ENCODE measurements at regions not wholly inside any gene's neighbourhood (a gene's known extent, or its start where the extent isn't known, plus 50 kb on each side); places are given as distances from the start of the nearest gene placed in this dataset.

DNA sequence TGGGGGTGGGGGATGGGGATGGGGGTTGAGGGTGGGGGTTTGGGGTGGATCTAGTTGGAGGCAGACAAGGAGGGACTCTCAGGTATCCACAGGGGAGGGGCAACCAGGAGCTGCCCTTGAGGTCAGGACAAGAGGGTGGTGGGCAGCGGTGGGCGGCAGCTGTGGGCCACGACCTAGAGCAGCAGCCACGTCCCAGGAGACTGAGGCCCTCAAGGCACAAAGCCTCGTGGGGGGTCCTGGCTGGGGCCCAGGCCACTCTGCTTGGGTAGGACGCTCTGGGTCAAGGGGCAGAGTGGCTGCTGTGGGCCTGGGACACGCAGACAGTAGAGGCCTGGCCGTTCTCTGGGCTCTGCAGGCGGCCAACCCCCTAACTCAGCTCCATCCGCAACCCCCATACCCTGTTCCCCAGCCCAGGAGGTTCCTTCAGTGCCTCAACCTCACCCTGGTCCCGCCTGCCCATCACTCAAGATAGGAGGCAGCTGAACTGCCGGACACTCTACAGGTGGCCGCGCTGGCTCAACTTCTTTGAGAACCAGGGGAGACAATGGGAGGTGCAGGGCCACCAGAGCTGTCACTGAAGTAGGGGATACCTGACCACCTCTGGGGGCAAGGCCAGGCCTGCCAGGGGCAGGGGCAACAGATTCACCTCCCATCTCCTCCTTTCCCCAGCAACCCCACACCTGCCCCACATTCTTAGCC, 75.6 kb downstream of the ENGASE start:
- no peak overlapping the region for H3K4me3 ChIP-seq (ENCODE audit: low read depth, low read length)
- no peaks in the 10 kb centered on the region for H3K4me1 ChIP-seq (ENCODE audit: insufficient read depth)
- no peak overlapping the region for H3K27ac ChIP-seq (ENCODE audit: low read depth)
- H3K36me3 ChIP-seq (ENCODE audit: insufficient read depth): no peaks in the 10 kb centered on the region
- no peak for DNase-seq (ENCODE audit: extremely low spot score)
- 71% methylated on average over 14 of the region's 14 CpGs for WGBS

DNA sequence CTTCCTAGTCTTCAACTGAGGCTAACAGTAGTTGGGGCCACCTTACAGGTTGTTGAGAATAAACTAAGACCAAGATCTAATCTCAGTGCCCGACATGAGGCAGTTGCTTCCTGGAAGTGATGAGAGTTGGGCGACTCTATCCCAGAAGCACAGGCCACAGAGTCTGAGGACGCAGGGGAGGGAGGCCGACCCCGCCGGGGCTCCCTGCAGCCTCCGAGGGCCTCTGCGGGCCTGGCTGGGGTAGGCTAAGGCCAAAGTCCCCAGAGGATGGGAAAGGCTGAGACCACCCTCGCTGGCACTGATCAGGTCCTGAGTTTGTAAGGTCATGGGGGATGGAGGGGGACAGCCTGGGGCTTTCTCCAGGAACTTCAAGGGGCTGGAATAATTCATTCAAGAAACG, 74.0 kb downstream of the ENGASE start:
- Histone ChIP-seq H3K27ac (ENCODE audit: low read depth) (no peak overlapping the region), H3K4me1 (ENCODE audit: insufficient read depth) (no peaks in the 10 kb centered on the region), H3K4me3 (ENCODE audit: low read depth, low read length) (no peak overlapping the region), H3K36me3 (ENCODE audit: insufficient read depth) (no peaks in the 10 kb centered on the region)
- WGBS: 76% methylated on average over 10 of the region's 10 CpGs
- no peak for DNase-seq (ENCODE audit: extremely low spot score)

DNA sequence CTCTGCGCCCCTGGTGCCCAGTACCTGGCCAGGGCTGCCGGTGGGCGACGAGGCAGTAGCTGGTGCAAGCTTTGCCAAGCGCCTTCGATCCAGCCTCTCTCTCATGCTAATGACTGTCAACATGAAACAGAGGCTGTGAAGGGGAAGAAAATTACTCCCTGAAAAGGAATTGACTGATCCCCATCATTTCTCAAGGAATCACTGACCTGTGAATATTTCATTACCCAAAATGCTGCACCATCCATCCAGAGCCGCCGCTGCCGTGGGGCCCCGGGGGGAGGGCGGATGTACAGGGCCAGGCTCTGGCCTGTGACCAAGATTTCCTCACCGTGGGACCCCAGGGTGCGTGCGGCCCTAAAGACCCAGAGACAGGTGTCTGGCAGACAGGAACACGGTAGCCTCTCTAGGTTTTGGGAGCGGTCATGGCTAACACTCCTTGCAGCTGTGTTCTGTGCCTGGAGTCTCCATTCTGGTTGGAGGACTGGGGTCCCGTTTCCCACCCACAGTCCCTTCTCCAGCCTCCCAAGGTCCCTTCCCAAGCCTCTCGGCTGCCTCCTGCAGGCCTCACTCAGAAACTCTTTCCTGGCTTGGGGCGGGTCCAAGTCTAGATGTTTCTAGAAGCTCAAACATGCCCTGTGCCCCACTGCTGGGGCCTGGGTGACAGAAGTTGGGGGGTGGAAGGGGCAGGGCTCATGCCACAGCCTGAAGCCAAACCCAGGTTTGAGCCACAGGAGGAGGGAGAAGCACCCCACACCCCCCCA, 73.3 kb downstream of the ENGASE start:
- Histone ChIP-seq H3K4me1 (ENCODE audit: insufficient read depth) (no peaks in the 10 kb centered on the region), H3K36me3 (ENCODE audit: insufficient read depth) (no peaks in the 10 kb centered on the region), H3K4me3 (ENCODE audit: low read depth, low read length) (no peak overlapping the region), H3K27ac (ENCODE audit: low read depth) (no peak overlapping the region)
- no peak for DNase-seq (ENCODE audit: extremely low spot score)
- WGBS: 84% methylated on average over 19 of the region's 19 CpGs

DNA sequence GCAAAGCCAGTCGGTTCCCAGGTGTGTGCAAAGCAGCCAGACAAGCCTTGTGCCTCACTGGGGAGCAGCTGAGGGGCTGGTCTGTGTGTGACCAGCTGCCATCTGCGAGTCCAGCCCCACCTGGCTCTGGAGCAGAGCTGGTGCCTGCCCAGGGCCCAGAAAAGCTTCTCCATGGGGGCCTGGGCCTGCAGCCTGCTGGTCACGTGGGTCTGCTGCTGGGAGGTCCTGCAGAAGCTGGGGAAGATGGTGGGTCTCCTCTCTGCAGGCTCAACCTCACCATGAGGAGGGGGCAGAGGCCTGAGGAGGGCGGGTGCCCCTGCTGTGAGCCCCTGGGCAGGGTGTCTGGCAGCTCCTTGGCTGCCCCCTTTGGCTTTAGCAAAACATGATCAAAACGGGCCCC, 71.9 kb downstream of the ENGASE start:
- Histone ChIP-seq H3K27ac (ENCODE audit: low read depth) (no peak overlapping the region), H3K4me3 (ENCODE audit: low read depth, low read length) (no peak overlapping the region), H3K4me1 (ENCODE audit: insufficient read depth) (no peaks in the 10 kb centered on the region), H3K36me3 (ENCODE audit: insufficient read depth) (no peaks in the 10 kb centered on the region)
- 66% methylated on average over 5 of the region's 5 CpGs for WGBS
- no peak for DNase-seq (ENCODE audit: extremely low spot score)

DNA sequence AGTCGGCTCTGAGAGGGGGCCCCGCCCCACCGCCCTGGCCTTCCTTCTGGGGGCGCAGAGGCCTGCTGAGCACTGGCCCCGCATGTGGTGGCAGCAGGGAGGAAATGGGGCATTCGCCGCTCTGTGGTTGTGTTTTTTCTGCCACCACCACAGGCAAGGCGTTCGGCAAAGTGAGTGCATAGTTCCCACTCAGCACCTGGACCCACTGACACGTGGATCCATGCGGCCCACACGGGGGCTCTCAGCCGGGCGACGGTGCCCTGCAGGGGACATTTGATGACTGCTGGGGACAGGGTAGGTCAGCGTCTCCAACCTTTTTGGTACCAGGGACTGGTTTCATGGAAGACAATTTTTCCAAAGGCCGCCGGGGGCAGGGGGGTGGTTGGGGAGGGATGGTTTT, 70.9 kb downstream of the ENGASE start:
- H3K4me1 ChIP-seq (ENCODE audit: insufficient read depth): no peaks in the 10 kb centered on the region
- WGBS: 89% methylated on average over 18 of the region's 18 CpGs
- no peak overlapping the region for H3K27ac ChIP-seq (ENCODE audit: low read depth)
- no peaks in the 10 kb centered on the region for H3K36me3 ChIP-seq (ENCODE audit: insufficient read depth)
- DNase-seq (ENCODE audit: extremely low spot score): no peak
- no peak overlapping the region for H3K4me3 ChIP-seq (ENCODE audit: low read depth, low read length)

DNA sequence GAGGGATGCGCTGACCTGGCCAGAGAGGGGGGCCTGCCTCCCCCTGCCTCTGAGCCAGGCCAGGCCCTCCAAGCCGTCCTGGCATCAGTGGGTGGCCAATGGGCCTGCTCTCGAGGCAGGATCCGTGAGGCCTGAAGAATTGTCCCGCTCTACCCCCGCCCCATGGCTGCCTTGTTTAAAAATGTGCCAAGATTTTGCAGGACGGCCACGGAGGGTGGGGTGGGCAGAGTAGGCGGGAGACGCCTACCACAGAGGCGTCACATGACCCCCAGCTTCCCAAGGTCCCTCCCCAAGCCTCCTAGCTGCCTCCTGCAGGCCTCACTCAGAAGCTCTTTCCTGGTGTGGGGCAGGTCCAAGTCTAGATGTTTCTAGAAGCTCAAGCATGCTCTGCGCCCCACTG, 69.5 kb downstream of the ENGASE start:
- WGBS: 59% methylated on average over 12 of the region's 12 CpGs

DNA sequence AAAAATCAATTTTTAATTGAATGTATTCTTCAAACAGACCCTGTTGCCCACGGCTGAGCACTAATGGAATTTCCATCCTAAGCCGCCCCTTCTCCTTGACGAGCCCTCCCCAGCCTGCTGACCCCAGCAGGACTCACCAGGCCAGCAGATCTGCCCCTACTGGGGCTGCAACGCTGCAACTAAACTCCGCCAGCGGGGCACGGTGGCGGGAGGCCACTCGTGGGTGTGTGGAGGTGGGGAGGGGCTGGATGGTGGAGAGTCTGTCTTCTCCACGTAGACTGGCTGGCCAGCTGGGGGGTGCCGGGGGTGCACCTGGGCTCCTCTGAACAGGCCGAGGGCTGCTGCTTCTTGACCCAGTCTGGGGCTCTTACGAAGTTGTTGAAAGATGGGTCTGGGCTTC, 67.8 kb downstream of the ENGASE start:
- Histone ChIP-seq H3K4me3 (ENCODE audit: low read depth, low read length) (no peak overlapping the region), H3K4me1 (ENCODE audit: insufficient read depth) (no peaks in the 10 kb centered on the region), H3K27ac (ENCODE audit: low read depth) (no peak overlapping the region), H3K36me3 (ENCODE audit: insufficient read depth) (no peaks in the 10 kb centered on the region)
- WGBS: 62% methylated on average over 13 of the region's 13 CpGs
- DNase-seq (ENCODE audit: extremely low spot score): no peak

More for the DNA sequence above, 69.5 kb downstream of the ENGASE start:
- Histone ChIP-seq H3K36me3 (ENCODE audit: insufficient read depth) (no peaks in the 10 kb centered on the region), H3K4me1 (ENCODE audit: insufficient read depth) (no peaks in the 10 kb centered on the region), H3K27ac (ENCODE audit: low read depth) (no peak overlapping the region), H3K4me3 (ENCODE audit: low read depth, low read length) (no peak overlapping the region)
- DNase-seq (ENCODE audit: extremely low spot score): no peak

DNA sequence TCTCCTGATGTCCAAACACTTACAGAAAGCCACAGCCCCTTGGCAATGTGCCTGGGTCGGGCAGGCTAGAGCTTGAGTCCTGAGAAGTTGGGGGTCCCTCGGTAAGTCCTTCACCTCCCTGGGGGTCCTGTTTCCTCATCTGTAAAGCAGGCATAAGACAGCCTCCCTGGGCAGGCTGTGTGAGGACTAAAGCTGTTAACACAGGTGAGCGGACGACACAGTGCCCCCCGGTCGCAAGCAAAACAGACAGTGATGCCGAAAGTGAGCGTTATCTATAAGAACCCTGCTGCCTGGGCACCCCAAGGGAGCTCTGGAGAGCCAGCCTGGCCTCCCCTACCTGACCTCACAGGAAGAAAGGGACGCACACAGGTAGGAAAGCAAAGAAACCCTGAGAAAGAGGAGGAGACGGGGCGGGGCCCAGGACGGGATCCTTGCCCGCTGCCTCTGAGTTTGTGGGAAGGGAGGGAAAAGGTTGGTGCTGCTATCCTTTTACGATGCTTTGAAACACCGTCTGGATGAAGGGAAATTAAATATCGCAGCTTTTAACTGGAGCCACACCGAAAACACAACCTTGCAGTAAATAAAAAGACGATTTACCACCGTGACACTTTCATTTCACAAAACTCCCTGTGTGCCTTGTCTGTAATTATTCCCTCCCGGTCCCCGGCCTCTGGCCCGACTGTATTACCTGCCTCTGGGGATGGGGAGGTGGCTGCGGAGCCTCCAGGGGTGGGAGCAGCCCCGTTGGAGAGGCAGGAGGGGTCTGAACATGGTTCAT, 67.1 kb downstream of the ENGASE start:
- H3K36me3 ChIP-seq (ENCODE audit: insufficient read depth): no peaks in the 10 kb centered on the region
- DNase-seq (ENCODE audit: extremely low spot score): no peak
- WGBS: 53% methylated on average over 24 of the region's 24 CpGs
- H3K4me3 ChIP-seq (ENCODE audit: low read depth, low read length): no peak overlapping the region
- no peak overlapping the region for H3K27ac ChIP-seq (ENCODE audit: low read depth)
- no peaks in the 10 kb centered on the region for H3K4me1 ChIP-seq (ENCODE audit: insufficient read depth)

DNA sequence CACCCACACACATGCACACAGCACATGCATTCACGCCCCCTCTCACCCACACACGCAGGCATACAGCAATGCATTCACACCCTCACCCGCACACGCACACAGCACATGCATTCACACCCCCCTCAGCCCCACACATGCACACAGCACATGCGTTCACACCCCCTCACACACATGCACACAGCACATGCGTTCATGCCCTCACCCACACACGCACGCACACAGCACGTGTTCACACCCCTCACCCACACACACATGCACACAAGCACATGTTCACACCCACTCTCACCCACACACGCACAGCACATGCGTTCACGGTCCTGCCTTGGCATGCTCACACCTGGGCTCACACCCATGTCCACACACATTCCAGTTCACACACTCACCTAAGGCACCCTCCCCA, 64.2 kb downstream of the ENGASE start:
- H3K27ac ChIP-seq (ENCODE audit: low read depth): no peak overlapping the region

DNA sequence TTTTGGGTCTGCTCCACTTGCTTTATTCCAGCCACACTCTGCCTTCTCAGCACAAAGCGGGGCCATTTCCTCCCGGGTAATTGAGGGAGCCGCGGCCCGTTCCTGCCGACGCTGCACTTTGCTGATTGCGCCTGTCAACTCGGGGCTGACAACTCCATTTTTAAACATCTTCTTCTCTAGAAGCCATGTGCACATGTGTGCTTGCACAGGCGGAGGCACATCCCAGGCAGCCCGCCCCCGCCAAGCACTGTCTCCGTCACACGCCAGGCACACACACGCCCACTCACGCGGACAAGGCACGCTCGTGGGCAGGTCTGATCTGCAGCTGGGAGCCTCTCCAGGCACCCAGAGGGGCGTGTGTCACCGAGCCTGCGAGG, 63.2 kb downstream of the ENGASE start:
- H3K4me1 ChIP-seq (ENCODE audit: insufficient read depth): no peaks in the 10 kb centered on the region
- no peak overlapping the region for H3K27ac ChIP-seq (ENCODE audit: low read depth)
- DNase-seq (ENCODE audit: extremely low spot score): no peak
- 44% methylated on average over 22 of the region's 22 CpGs for WGBS
- no peak overlapping the region for H3K4me3 ChIP-seq (ENCODE audit: low read depth, low read length)
- no peaks in the 10 kb centered on the region for H3K36me3 ChIP-seq (ENCODE audit: insufficient read depth)

More for the DNA sequence above, 64.2 kb downstream of the ENGASE start:
- Histone ChIP-seq H3K4me3 (ENCODE audit: low read depth, low read length) (no peak overlapping the region), H3K36me3 (ENCODE audit: insufficient read depth) (no peaks in the 10 kb centered on the region), H3K4me1 (ENCODE audit: insufficient read depth) (no peaks in the 10 kb centered on the region)
- no peak for DNase-seq (ENCODE audit: extremely low spot score)
- WGBS: 95% methylated on average over 12 of the region's 12 CpGs

DNA sequence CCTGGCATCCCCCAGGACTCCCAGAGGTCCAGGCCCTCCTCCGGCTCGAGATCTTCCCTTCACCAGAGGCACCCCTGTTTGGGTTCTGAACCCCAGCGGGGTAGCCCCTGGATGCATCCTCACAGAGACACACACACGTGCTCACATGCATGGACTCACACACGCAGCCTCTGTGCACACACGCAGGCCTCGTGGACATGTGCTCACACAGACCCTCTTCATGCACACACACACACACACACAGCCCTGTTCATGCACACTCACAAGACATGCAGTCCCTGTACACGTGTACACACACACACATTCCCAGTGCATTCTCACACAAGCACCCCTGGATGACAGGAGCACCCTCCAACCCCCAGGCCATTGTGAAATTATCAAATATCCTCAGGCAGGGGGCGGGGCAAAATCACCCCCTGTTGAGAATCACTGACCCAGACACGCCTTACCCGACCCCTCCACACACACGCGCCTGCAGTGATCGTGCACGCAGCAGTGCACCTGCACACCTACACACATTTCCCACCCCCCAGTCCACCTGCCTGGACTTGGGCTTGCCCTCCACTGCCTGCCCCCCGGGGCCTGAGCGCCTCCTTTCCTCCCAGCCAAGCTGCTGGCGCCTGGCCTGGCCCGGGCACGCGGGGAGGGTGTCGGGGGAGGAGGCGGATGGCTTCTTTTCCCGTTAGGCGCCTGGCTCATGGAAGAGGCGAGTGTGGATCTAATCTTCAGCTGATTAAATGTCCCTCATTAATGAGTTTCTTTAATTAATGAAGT, 62.6 kb downstream of the ENGASE start:
- 52% methylated on average over 26 of the region's 26 CpGs for WGBS
- DNase-seq (ENCODE audit: extremely low spot score): no peak
- H3K27ac ChIP-seq (ENCODE audit: low read depth): no peak overlapping the region
- H3K4me3 ChIP-seq (ENCODE audit: low read depth, low read length): no peak overlapping the region
- no peaks in the 10 kb centered on the region for H3K36me3 ChIP-seq (ENCODE audit: insufficient read depth)
- no peaks in the 10 kb centered on the region for H3K4me1 ChIP-seq (ENCODE audit: insufficient read depth)

DNA sequence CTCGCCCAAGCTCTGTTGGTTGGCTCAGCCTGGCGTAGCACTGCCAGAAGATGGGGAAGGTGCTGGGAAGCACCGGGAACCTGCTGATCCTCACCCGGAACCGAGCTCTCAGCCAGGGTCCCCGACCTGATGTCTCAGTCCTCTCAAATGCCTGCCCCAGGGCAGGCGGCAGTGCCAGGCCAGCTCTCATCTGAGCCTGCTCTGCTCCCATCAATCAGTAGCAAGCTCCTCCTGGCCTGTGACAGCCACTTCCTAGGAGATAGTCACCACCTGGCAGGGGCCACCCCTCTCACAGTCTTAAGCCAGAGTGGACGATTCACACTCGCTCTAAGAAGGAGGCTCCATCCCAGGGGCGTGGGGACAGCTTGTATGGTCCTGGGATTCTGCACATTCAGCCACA, 62.0 kb downstream of the ENGASE start:
- no peak overlapping the region for H3K4me3 ChIP-seq (ENCODE audit: low read depth, low read length)
- H3K4me1 ChIP-seq (ENCODE audit: insufficient read depth): no peaks in the 10 kb centered on the region
- H3K27ac ChIP-seq (ENCODE audit: low read depth): no peak overlapping the region
- 82% methylated on average over 10 of the region's 10 CpGs for WGBS
- DNase-seq (ENCODE audit: extremely low spot score): no peak
- no peaks in the 10 kb centered on the region for H3K36me3 ChIP-seq (ENCODE audit: insufficient read depth)

Data from urinary bladder (tissue), 3 donors.